Astrocyte of the cerebellum (primary cell): ENCODE measurements at regions not wholly inside any gene's neighbourhood (a gene's known extent, or its start where the extent isn't known, plus 50 kb on each side); places are given as distances from the start of the nearest gene placed in this dataset.

ENCODE experiments used
- DNase-seq: peaks from one replicate; pipeline ENCODE4 v3.0.0-alpha.2; 2011; ENCODE audit warnings: low read depth
- H3K4me3 ChIP-seq: 2 replicates; pipeline ENCODE4 v1.5.1; 2011; ENCODE audit warnings: mild to moderate bottlenecking, low read depth, low read length, moderate library complexity
- in situ Hi-C: cut with HindIII; loops from 2 replicates; pipeline ENCODE4 v1.10.0; 2017; ENCODE audit warnings: low sequenced_read_pairs
- TF ChIP-seq, protein P1 (sequence below): IDR thresholded peaks from 2 replicates; pipeline ENCODE4 v1.5.1; 2012; ENCODE audit warnings: low read length, low read depth, moderate library complexity, mild to moderate bottlenecking; ENCODE audit errors: missing control alignments

DNA sequence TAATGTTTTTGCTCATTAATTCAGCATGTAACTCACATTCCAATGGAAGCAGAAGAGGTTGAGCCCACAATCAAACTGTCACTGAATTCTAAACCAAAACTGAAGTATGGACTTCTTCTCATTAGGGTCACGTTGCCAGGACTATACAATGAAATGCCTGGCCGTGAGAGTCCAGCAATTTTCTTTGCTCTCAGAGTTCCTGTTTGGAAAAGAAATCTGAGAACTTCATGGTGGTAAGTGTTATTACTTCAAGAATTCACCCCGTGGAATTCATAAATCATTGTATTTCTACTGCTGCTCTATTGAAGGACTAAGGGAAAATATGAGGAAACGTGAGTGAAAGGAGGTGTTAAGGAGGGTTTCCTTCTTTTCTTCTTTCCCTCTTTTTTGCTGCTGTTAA, 441.8 kb upstream of the AKR1E2 start:
- DNase-seq, result peak; percentile 86
- in situ Hi-C loops, result no loop called here

DNA sequence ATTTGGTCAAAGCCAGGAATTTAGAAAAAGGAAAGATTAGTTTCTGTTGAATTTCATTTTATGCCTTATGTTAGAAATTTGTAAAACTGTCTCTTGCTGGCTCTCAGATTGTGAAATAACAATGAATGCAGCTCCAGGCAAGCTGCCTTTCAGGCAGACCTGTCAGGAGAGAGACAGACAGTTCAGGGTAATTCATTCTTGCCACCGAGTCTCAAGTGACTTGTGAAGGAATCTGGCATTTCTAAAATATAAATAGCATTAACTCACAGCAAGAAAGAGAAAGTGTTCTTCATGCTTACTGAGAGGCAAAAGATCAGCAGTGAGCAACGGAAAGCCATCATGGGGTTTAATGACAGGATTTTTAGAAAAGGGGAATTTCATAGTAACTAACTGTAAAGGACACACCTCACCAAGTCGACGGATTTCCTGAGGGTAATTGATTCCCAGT, 442.3 kb upstream of the AKR1E2 start:
- no peak overlapping the region for H3K4me3 ChIP-seq
- DNase-seq, result no peak
- in situ Hi-C loops, result no loop called here
- TF ChIP-seq, protein P1, sequence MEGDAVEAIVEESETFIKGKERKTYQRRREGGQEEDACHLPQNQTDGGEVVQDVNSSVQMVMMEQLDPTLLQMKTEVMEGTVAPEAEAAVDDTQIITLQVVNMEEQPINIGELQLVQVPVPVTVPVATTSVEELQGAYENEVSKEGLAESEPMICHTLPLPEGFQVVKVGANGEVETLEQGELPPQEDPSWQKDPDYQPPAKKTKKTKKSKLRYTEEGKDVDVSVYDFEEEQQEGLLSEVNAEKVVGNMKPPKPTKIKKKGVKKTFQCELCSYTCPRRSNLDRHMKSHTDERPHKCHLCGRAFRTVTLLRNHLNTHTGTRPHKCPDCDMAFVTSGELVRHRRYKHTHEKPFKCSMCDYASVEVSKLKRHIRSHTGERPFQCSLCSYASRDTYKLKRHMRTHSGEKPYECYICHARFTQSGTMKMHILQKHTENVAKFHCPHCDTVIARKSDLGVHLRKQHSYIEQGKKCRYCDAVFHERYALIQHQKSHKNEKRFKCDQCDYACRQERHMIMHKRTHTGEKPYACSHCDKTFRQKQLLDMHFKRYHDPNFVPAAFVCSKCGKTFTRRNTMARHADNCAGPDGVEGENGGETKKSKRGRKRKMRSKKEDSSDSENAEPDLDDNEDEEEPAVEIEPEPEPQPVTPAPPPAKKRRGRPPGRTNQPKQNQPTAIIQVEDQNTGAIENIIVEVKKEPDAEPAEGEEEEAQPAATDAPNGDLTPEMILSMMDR, result no peak

More for the DNA sequence above, 441.8 kb upstream of the AKR1E2 start:
- TF ChIP-seq, protein P1, result no peak
- H3K4me3 ChIP-seq, result no peak overlapping the region

DNA sequence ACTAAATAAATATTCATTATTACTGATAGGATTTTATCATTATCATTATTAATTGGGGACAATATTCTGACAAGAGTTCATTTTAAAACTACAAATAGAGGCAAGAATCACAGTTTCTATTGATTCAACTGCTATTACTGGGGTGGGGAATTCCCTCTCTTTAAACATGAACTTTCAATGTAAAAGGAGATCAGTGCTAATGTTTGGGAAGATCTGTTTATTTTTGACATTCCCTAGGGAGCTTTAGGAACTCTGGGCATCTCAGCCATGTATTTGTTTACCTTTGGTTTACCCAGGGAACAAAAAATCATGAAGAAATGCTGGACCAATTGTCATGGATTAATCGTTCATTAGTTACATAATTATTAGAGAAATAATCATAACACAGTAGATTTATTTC, 443.2 kb upstream of the AKR1E2 start:
- TF ChIP-seq, protein P1, result no peak
- in situ Hi-C loops, result no loop called here
- no peak for DNase-seq
- no peak overlapping the region for H3K4me3 ChIP-seq

DNA sequence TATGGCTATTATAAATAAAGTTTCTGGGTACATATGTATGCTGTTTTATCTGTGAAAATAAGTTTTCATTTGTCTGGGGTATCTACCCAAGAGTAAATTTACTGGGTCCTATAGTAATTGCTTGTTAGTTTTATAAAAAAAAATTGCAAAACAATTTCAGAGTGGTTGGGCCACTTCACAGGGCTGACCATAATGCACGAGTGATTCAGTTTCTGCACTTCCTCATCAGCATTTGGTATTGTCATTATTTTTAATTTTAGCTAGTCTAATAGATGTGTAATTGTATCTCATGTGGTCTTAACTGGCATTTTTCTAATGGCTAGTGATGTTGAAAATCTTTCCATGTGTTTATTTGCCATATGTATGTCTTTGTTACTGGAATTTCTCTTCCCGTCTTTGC, 452.4 kb upstream of the AKR1E2 start:
- in situ Hi-C loops, result no loop called here
- DNase-seq, result no peak
- no peak overlapping the region for H3K4me3 ChIP-seq
- TF ChIP-seq, protein P1, result no peak

DNA sequence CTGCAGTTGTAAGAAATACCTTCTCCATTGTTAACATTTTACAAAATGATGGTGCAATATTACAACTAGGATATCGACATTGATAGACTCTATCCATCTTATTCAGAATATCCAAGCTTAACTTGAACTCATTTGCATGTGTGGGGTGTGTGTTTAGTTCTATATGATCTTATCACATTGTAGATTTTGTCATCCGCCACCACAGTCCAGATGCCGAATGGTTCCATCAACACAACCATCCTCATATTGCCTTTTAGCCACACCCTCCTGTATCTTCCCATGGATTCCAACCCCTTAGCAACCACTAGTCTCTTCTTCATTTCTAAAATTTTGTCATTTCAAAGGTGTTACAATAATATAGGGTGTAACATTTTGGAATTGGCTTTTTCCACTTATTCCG, 452.9 kb upstream of the AKR1E2 start:
- no peak overlapping the region for H3K4me3 ChIP-seq
- TF ChIP-seq, protein P1, result no peak
- in situ Hi-C loops, result no loop called here
- DNase-seq, result no peak

DNA sequence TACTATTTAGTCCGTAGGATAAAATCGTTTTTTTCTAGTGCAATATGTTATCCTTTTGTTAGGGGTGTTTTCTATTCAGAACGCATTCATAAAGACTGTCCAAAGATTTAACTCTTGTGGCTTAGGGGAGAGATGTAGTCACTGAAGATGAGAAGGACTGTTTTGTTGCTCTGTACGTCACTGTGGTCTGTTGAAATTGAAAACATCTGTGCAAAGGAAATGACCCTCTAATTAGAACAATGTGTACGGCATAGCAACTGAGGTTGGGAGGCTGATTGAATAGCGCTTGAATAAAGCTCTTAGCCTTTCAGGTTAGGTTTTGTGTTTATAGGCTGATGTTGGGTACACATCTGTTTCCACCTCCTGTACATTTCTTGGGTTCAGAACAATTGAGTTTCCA, 453.4 kb upstream of the AKR1E2 start:
- H3K4me3 ChIP-seq, result no peak overlapping the region
- TF ChIP-seq, protein P1, result no peak
- peak; percentile 99 for DNase-seq
- in situ Hi-C loops, result no loop called here
